ENCODE measurements at regions not wholly inside any gene's neighbourhood (a gene's known extent, or its start where the extent isn't known, plus 50 kb on each side); places are given as distances from the start of the nearest gene placed in this dataset.

DNA sequence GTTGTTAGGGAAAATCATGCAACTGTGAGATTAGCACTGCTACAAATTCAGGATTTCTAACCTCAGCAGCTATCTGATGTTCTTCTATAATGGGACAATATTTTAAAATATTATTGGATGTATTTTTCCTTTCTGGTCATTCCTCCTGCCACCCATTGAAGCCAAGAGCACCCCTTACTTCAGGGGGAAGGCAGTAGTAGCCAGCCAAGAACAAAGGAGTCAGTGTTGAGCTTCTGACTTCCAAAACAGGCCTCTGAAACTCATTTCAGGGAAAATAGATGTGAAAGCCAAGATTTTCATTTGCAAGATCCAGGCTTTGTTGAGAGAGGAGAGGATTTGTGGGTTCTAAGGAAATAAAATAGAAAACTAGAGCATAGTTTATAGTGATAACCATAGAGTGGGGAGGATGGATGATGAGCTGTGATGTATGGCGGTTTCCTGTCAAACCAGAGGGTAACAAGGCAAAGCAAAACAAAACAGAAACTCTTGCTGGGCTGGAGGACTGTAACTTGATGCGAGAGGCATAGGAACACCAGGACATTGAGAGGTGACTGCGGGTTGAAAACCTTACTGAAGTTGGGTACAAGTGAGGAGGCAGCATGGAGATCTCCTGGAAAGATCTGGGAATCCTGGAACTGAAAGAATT, 173.7 kb upstream of the LEF1 start:
- in situ Hi-C loops (cut with MboI; ENCODE audit: low sequenced_read_pairs), result no loop called here

DNA sequence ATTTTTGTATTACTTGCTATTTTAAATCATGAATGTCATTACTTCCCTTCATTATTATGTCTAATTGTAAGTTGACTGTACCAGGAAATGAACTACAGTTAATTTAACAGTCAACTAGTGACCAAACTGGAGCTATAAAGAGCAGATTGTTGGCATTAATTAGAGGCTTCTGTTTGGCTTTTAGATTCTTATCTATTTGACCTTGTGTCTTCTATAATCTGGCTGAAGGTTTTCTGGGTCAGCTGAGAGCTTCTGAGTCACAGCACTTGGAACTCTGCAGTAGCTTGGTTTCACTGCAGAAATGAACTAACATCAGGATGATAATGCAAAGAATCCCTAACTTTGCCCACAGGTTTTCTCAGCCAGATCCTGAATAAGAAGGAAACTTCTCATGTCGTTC, 169.2 kb upstream of the LEF1 start:
- in situ Hi-C loops (cut with MboI; ENCODE audit: low sequenced_read_pairs), result no loop called here

- in situ Hi-C loops (cut with MboI; ENCODE audit: low sequenced_read_pairs), result no loop called here
These were observed 167.3 kb upstream of the LEF1 start for GRCh38 chr4:108336076-108336475.

GRCh38 chr4:108335081-108335480, 166.3 kb upstream of the LEF1 start:
- in situ Hi-C loops (cut with MboI; ENCODE audit: low sequenced_read_pairs), result no loop called here

- in situ Hi-C loops (cut with MboI; ENCODE audit: low sequenced_read_pairs), result no loop called here
These were observed 165.3 kb upstream of the LEF1 start for GRCh38 chr4:108334031-108334430.

DNA sequence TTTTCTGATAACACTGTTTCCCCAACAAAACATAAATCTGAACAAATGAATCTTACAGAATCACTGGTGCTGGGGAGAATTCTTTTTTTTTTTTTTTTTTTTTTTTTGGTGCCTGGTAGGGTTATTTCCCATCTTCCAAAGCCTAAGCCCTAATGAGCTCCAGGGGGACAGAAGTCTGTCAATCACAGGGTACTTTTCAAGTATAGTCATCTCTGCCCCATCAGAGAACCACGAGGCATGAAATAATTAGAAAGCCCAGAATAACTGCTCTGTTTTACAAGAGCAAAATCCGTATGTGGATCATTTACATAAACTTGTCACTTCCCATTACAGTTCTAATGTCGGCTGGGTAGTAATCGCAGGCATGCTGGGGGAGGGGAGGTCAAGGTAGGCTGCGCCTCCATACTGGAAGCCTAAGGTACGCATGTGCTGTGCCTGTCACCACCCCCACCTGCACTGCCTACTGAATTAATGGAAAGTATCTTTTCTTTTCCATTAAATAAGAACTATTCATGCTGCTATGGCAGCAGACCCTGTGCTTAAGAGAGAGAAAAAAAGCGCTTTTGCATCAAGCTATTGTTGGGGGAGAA, 164.7 kb upstream of the LEF1 start:
- in situ Hi-C loops (cut with MboI; ENCODE audit: low sequenced_read_pairs), result no loop called here

- in situ Hi-C loops (cut with MboI; ENCODE audit: low sequenced_read_pairs), result no loop called here
These were observed 163.3 kb upstream of the LEF1 start for GRCh38 chr4:108331905-108332632.

DNA sequence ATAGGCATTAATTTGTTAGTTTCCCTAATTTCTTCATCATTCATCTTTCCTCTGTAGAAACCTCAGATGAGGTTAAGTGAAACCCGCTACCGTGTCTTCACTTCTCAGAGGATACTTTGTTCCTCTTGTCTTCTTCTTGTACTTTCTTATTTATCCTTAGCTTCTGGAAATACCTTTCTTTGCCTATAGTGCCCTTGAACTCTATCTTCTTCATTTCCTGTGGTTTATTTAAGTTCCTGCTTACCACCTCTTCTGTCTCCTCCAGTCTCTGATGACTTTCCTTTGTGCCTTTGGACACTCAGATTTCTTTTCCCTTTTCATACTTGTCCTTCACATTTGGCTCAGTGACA, 159.6 kb upstream of the LEF1 start:
- in situ Hi-C loops (cut with MboI; ENCODE audit: low sequenced_read_pairs), result no loop called here

DNA sequence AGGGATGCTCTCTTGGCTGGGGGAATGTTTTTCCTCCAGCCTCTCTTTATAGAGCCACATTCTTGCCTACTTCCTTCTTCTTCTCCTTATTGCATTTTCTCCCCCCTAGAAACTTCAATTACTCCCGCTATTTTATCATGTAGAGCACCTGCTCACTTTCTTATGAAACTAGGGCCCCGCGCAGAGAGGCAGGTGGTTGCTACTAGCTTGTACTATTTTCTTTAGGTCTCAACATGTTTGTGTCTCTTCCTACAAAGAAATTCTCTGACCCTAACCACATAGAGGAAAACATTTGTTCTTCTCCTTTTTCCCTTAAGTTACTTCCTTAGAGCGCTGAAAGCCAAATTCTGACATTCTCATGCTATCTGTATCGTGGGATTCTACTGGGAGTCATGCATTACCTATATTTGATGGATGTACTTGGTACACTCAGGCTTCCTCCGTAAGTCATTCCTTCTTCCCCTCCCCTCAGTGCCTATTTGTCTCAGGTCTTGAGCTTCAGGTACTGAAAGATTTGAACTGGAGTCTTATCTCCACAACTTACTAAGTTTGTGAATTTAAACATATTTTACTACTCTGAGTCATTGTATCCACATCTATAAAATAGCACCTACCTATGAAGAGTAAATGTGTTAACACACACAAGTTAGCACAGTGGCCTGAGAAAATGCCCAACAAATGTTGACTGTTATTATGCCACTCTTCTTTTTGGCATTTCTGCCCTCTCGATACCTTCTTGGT, 159.1 kb upstream of the LEF1 start:
- in situ Hi-C loops (cut with MboI; ENCODE audit: low sequenced_read_pairs), result no loop called here

DNA sequence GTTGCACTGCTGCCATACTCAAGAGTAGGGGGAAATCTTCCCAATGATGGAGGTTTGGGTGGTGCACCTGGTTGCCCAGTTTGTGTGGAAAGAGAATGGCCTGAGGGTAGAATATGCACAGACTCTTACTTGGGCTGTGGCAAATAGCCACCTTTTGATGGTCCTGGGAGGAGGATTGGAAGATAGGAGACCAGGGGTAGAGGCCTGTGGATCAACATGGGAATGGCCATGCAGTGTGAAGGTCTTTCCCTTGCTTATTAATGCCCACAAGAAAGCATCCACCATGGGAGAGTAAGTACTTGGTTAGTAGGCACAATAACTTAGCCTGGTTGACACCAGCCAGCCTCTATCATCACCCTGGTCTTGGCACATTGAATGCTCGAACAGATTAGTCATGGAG, 156.8 kb upstream of the LEF1 start:
- in situ Hi-C loops (cut with MboI; ENCODE audit: low sequenced_read_pairs), result no loop called here

- in situ Hi-C loops (cut with MboI; ENCODE audit: low sequenced_read_pairs), result no loop called here
These were observed 155.7 kb upstream of the LEF1 start for GRCh38 chr4:108324450-108324849.

DNA sequence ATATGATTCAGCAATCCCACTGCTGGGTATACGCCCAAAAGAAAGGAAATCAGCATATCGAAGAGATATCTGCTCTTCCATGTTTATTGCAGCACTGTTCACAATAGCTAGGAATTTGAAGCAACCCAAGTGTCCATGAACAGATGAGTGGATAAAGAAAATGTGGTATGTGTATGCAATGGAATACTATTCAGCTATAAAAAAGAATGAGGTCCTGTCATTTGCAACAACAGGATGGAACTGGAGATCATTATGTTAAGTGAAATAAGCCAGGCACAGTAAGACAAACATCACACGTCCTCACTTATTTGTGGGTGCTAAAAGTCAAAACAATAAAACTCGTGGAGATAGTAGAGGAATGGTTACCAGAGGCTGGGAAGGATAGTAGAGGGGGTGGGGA, 153.8 kb upstream of the LEF1 start:
- in situ Hi-C loops (cut with MboI; ENCODE audit: low sequenced_read_pairs), result no loop called here

GRCh38 chr4:108320061-108320460, 151.3 kb upstream of the LEF1 start:
- in situ Hi-C loops (cut with MboI; ENCODE audit: low sequenced_read_pairs), result no loop called here

GRCh38 chr4:108317377-108317776, 148.6 kb upstream of the LEF1 start:
- in situ Hi-C loops (cut with MboI; ENCODE audit: low sequenced_read_pairs), result no loop called here

DNA sequence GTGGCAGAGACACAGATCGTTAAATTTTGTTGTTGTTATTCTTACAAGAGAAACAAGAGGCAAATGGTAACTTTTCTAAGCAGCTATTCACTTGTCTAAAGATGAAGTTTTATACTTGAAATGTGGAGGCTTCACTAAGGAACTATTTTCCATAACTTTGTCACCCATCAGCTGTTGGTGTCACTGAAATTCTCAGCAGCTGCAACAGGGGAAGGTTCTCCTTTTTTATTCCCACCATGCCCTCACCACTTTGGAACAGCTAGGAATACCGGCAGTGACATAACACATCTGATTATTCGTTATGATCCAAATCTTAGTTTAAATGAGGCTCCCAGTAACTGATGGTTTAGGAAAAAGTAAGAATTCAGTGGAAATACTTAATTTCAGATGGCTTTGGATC, 147.0 kb upstream of the LEF1 start:
- in situ Hi-C loops (cut with MboI; ENCODE audit: low sequenced_read_pairs), result no loop called here

GRCh38 chr4:108314900-108315589, 146.3 kb upstream of the LEF1 start:
- in situ Hi-C loops (cut with MboI; ENCODE audit: low sequenced_read_pairs), result no loop called here

DNA sequence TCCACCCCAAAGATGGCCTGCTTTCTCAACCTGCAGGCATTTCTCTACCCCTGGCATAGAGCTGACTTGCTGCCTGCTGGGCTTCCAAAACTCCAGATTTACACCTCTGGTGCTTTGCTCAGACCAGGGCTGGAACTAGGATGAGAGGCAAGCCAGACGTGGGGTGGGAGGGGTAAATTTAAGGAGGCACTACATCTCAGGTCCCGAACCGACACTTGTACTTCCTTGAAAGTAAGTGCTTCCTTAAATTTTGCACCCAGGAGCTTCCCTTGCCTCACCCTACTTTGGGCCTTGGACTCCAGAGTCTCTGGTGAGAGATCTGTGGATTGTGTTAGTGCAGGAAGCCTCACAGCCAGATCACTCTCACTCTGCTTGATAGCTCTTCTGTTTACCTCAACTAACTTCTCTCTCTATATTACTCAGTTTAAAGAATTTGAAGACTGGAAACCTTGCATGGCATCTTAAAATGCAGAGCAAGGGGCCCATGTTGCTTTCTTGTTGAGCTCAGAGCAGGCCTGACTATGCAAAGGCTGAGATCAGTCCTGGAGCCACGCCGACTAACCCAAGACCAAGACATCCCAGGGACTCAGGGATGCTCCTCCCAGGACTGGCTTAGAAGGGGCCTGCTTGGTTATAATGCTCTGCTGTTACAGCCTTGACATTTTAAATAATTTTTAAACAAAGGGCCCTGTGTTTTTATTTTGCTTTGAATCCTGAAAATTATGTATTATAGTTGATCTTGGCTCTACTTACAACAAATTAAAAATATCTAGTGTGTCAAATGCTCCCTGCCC, 145.0 kb upstream of the LEF1 start:
- in situ Hi-C loops (cut with MboI; ENCODE audit: low sequenced_read_pairs), result no loop called here

DNA sequence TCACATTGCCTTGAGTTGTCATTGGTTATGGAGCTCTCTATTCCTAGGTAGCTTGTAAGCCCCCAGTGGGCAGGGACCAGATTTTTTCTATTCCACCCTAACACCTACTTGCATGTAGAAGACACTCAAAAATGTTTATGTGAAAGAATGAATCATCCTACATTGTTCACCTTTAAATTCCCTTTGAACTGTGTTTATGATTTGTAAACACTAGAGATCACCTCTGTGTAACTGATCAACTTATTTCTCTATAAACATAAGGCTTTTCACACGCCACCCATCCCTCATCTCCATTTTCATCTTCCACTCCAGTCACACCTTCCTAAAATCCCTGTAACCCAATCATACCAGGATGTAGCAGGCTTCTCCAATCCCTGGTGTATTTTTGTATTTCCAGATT, 142.6 kb upstream of the LEF1 start:
- in situ Hi-C loops (cut with MboI; ENCODE audit: low sequenced_read_pairs), result no loop called here

- in situ Hi-C loops (cut with MboI; ENCODE audit: low sequenced_read_pairs), result no loop called here
These were observed 134.9 kb upstream of the LEF1 start for GRCh38 chr4:108303488-108304177.
